ENCODE measurements at regions not wholly inside any gene's neighbourhood (a gene's known extent, or its start where the extent isn't known, plus 50 kb on each side); places are given as distances from the start of the nearest gene placed in this dataset.
"Not testable (repeated sequence)": the region's sequence is repeated elsewhere in the genome, so short reads cannot be mapped to it uniquely, and the experiment has no call there.

DNA sequence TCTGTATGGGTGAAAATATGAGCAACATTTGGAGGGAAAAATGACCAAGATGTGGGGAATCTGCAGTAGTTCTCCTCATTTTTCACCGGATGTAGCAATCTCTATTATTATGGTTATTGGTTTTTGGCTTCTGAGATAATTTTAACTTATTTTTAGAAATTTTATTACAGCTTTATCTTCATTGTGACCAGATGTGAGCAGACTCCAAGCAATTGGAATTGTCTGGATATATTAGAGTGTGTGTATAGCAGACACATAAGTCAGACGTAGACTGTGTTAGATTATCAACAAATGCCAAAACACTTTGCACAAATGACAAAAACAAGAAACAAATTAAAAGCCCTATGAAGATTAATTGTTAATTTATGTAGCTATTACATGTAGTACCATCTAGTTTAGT, 249.1 kb downstream of the DNAJB9 start:
- no peak for DNase-seq

DNA sequence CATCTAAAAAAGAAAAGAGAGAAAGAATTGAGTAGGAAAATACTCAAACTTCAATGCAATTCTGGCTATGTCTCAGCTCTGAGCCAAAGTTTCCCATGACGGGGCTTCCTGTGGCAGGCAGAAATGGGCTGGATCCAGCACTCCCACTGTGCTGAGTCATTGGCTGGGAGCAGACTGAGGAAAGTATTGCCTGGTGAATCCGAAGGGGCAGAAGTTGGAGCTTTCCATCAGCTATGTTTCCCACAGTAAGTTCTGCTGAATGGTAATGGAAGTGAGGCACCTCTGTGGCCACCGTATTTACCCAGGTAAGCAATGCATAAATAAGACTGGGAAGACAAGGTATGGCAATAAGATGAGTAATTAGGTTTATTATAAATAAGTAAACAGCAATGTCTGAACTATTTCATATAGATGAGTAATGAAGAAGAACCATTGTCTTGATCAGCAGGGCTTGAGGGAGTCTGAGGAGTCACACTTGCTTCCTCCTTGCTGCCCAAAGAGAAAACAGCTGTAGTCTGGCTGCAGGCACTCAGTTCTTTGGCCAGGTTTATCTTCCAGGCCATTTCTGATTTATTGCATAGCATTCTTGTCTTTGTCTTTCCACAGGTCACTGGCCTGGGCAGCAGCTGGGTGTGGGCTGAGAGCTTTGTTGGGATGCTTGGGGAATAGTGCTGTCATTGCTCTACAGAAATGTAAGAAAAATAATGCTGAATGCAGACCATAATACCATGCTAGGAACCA, 255.3 kb downstream of the DNAJB9 start:
- DNase-seq, result peak; percentile 5 to 22

DNA sequence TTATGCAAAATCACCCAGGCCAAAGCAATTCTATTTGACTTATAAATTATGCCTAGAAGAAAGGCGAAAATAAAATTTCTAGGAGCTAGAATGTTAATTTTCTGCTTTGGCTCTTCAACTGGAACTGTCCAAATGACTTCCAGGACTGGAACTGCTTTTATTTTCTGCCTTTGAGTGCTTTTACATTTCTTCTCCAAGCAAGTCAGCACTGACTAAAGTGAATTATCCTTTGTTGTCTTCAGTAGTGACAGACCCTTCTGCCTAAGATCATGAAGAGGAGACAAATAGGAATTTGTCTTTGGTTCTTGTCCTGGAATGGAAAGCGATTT, 255.9 kb downstream of the DNAJB9 start:
- no peak for DNase-seq

DNA sequence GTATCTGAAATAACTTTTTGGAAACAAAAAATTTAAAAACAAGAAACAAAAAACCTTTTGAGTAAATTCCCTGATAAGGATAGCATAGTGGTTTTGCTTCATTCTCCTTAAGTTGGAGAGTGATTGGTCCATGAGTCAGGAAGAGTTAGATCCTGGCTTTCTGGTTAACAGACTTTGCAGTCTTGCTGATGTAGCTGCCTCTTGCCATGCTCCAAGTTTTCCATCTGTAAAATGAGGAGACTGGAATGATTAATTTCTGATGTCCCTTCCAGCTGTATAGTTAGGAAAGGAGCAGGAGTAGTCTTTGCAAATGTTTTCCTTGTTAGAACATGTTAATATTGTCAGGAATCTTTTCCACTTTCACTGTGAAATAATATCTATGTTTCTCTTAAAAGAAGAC, 266.6 kb downstream of the DNAJB9 start:
- DNase-seq, result no peak

DNA sequence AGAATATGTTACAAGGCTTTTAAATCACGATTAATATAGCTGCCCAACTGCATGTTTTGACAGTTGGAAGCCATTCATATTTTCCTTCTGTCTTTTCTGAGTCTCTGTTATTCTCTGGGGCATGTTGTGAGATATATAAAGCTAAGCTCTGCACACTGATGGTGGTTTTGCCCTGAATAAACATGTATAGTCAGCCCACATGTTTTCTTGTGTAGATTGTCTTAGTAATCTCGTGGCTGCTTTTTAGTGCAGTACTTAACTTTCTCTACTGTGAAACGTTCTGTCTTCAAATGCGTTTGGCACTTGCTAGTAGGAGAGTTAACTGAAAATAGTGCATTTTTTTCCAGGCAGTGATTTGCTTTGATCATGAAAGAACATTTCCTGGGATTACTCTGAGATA, 268.5 kb downstream of the DNAJB9 start:
- no peak for DNase-seq

DNA sequence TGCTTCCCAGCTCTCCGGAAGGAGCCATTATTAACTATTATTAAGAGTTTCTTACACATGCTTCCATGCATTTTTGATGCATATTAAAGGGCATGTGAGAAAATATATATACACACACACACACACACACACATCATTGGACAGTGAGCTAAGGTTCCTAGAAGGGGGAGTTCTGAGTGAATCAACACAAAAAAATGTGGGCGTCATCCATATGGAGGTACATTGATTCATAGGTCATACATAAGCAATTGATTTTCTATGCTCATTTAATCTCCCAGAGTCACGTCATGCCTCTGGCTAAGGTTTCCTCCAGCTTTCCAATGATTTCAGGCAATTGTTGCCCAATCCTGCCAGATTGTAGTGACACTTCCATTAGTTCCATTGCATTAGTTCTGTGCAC, 269.4 kb downstream of the DNAJB9 start:
- DNase-seq, result no peak

DNA sequence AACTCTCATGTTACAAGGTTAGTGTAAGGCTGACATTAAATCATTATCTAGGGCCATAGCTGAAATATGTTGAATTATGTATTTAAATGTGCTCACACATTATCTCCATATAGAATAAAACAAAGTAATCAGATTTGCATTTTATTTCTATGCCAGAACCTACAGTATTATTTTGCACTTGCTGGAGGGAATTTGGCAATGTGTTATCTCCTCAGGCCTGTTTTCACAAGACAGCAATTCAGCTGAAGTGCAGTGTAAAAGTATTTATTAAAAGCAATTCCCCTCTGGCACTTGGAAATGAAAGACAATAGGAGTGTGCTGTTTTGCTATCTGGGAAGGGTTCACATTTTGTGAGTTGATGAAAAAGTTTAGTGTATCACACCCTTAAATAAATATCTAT, 276.3 kb downstream of the DNAJB9 start:
- no peak for DNase-seq

DNA sequence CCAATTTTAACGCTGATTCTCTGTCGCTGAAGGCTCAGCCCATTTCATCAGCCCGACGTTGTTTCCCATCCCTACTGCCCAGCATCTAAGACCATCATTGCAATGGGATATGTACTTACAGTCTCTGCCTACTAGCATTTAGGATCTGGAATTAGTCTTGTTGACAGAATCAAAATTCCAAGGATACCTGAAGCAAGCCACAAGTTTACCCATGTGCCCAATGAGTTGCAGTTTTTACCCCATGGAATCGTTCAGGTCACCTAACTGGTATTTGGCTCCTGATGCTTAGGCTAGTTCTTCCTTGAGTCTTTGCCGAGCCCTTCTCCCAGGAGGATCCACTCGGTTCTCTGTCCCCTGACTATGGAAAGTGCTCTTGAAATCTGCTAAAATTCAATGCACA, 276.8 kb downstream of the DNAJB9 start:
- no peak for DNase-seq

DNA sequence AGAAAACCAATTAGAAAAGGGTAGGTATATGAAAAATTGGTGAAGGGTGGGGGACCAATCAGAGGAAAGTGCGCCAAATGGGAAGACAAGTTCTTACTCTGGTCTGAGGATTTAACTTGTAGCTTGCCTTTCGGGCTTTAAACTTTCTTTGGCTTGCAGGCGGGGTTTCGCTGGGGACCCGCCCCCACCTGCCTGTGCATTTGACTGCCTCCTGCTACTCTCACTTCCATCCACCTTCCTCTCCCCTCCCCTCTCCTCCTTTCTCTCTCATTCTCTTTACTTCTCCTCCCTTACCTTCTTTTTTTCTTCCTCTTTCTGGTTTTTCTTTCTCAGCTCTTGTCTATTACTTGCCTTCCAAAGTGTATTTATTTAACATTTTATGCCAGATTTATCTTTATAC, 278.8 kb downstream of the DNAJB9 start:
- no peak for DNase-seq

DNA sequence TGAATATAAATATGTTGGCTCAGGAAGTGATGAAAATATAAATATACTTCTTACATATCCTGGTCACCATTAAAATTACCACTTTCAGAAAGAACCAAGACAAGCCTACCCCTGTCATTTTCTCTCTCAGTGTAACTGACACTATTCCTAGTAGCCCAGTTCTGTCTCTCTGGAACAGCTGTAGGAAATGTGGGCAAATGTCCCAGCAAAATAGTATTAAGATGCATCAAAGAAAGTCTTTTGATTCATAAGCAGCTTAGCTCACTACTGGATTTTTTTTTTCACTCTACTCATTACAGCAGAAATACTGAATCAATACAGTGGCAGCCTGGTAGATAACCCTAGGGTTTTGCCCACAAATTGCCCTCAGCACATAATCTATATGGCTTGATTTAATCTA, 290.9 kb downstream of the DNAJB9 start:
- DNase-seq, result no peak

DNA sequence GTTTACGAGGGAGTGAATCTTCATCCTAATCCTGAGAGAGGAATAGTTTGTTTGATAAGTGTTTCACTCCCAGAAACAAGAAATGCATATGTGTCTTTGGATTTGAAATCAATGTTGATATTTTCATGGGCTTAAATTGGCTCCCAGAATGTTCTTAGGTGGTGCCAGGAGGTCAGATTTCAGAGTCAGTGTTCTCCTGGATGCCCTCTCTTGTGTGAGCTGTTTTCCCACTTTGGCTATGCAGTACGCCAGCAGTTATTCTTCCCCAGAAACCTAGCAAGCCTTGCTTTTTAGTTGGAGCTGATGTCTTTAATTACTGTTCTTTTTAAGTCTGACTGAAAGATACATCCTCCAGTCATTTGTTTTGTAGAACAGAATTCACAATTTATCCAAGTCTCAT, 291.4 kb downstream of the DNAJB9 start:
- DNase-seq, result no peak

DNA sequence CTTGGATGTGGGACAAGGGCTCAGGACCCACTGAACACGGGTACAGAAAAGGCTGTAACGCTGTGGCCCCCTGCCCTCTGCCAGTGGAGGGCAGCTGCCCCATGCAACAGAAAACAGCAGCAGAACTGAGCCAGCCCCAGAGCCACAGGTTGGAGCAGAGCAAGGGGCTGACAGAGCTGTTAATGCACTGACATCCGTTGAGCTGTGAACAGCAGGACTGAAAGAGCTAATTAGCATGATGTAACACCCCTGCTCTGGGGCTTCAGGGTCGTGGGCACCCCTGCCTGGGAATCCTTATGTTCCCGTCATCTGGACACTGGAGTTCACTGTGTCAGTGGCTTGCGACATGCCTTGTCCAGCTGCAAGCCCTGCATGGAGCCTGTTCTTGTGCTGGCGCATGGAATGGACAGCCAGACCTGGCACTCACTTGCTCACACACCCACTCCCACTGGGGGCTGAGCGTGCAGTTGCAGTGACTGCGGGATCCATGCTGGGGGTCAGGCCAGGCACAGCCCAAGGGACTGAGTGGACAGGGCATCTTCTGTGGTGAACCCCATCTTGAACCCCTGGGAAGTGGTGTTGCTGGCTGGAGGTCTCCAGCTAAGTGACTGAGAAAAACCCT, 293.7 kb downstream of the DNAJB9 start:
- DNase-seq, result no peak

DNA sequence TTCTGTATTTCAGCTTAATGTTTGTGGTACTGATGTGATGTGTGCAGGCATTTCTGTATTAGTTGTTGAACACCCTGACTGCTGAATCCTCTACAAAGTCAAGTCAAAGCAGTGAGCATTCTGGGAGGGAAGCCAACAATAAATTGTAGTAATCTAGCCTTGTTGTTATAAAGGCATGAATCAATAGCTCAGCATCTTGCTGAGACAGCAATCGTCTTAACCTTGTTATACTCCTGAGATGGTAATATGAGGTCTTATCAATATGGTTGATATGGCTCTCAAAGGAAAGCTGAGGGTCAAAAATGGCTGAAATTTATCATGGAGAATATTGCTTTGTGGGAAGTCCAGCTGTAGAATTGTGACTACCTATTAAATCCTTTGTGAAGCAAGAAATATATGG, 299.4 kb downstream of the DNAJB9 start:
- DNase-seq, result no peak

DNA sequence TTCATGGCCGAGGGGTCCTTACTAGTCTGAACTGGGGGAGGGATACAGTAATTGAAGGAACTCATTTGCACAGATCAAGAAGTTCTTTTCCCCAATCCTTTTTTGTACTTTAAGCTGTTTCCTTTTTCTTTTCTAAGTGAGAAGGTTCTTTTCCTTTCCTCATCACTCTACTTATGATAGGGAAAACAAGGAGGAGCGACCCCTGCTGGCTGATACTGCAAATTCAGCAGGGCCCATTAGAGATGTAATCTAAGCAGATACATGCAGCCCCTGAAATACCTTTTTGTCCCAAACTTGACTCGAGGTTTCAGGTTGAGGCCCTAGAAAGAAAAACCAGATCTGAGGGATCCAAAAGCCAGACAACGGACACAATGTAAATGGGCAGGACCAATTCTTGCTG, 305.5 kb downstream of the DNAJB9 start:
- no peak for DNase-seq

DNA sequence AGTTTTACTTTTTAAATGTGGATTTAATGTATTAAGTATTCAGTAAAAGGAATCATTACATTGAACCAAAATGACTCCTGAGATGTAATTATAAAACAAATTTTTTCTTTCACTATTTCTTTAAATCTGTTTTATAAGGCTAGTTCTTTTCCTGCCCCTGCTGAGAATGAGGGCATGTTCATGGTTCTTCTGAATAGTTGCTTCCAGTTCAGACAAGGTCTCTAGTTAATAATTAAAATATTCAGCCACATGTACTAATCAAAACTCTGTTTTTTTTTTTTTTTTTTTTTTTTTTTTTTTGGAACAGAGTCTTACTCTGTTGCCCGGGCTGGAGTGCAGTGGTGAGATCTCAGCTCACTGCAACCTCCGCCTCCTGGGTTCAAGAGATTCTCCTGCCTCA, 321.2 kb downstream of the DNAJB9 start:
- DNase-seq, result no peak

DNA sequence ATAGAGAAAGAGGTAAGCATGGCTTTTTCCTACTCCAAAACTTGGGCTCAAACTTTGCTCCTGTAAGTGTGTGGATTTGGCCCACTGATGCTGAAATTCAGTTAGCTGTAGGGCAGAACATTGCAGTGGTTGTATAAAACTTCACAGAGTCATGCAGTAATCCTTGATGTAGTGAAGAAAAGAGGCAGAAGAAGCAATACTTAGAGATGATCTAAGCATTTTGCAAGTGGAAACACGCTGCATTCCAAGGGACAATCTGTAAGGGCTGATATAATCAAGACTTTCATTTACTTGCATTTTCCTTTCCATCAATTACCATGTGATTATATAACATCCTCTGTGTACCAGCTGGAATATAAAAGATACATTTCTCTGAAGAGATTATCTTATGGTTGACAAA, 338.8 kb downstream of the DNAJB9 start:
- no peak for DNase-seq

DNA sequence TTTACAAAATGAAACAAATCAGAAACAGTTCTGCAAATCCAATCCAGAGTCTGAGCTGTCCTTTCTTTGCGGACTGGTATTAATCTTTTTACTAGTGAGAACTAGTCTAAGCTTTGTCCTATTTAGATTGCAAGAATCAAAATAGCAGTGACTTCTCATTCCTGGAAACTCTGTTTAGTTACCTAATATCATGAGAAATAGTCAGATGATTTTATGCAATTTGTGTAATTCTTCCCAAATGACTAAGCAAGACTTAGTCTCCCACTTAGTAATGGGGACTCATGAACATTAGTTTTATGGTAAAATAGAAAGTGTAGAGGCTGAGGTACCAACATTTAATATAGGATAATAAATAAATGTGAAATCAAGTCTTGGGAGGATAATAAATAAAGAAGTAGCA, 341.3 kb downstream of the DNAJB9 start:
- DNase-seq, result no peak

DNA sequence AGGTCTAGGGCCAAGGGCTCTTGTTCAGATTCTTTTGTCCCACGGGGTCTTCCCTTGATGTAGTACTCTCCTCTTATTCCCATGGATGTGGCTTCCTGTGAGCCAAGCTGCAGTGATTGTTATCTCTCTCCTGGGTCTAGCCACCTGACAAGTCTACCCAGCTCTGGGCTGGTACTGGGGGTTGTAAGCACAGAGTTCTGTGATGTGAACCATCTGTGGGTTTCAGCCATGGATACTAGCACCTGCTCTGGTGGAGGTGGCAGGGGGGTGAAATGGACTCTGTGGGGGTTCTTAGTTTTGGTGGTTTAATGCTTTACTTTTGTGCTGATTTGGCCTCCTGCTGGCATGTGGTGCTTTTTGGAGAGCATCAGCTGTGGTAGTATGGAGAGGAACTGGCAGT, 350.8 kb downstream of the DNAJB9 start:
- DNase-seq, result no peak

DNA sequence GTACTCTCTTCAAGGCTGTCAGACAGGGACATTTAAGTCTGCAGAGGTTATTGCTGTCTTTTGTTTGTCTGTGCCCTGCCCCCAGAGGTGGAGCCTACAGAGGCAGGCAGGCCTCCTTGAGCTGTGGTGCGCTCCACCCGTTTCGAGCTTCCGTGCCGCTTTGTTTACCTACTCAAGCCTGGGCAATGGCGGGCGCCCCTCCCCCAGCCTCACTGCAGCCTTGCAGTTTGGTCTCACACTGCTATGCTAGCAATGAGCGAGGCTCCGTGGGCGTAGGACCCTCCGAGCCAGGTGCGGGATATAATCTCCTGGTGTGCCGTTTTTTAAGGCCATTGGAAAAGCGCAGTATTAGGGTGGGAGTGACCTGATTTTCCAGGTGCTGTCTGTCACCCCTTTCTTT, 373.4 kb downstream of the DNAJB9 start:
- not testable (repeated sequence) for DNase-seq

DNA sequence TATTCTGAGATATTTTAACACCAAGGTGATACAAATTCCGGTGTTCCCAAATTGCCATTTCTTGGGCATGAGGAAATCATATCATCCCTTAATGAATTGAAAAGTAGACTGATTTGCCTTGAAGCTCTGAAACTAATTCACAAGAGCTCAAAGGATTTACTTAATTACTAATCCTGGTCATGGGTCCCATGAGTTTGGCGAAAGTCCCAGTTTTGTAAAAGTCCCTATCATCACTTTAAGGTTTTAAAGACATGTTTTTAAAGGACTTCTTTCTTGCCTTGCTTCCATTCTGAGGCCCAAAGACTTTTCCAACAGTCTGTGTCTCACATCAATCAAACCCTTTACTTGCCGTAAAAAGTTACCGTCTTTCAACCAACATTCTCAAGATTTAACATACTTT, 377.9 kb downstream of the DNAJB9 start:
- no peak for DNase-seq

DNA sequence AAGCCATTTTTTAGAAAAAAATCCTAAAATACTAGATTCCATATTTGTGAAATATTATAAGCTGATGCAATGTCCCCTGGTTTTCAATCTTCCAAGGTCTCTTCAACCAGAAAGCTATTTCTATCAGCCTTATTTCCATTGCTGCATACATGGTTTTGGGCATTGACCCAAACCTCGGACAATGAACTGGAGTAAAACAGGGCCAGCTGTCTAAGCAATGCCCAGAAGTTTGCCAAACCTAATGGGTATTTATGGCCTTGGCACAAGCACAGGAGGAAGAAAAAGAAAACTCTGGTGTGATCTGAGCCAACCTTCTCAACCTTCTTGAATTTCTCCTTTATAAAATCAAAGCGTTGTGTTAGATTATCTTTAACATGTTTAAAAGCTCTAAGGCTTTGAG, 402.3 kb downstream of the DNAJB9 start:
- no peak for DNase-seq

DNA sequence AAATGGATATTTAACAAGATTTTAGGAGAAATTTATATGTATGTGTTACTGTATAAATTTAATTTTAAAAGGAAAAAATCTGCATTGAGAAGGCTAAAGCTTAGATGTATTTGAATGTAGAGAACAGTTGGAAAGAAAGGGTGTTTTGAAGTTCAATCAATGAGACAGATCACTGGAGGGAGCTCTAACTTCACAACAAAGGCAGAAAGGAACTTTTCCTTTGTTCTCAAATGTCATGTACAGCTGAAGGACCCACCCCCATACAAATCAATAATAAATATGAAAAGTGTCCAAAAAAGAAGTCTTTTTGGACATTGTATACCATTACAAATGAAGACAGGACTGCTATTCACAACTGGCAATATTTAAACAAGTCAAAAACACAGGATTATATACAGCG, 403.4 kb downstream of the DNAJB9 start:
- DNase-seq, result peak in 1 of 2 experiments; percentile 13

DNA sequence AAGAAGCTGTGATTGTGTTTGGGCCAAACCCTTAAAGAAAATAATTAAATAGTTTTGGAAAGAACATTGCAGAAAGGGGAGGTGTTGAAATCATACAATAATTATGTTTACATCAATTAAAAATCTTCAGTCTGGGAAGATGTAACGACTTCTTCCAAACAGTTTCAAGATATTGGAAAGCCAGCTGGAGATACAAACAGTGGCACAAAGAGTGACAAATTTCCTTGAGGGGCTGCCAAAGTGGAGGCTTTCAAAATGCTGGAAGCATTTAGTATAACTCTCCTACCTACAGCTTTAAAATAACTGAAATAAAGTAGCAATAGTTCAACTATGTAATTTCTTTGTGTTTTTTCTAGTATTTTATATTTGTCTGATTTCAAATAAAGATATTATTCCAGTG, 405.0 kb downstream of the DNAJB9 start:
- no peak for DNase-seq

DNA sequence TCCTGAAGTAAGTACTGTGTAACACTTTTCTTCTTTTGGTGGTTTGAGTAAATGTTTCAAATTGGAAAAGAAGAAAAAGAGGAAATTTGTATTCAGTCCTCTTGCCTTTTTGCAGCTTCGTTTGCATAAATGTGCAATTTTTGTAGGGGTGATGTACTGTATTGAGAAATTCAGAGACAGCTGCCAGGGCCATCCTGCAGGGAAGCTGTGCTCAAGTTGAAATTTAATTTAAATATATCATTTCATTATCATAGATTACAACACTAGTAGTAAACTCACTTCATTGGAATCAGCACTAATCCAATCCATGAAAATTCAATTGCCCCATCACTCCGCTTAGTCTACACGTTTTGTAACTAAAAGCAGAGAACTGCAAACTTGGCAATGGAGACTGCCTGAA, 415.4 kb downstream of the DNAJB9 start:
- DNase-seq, result no peak

DNA sequence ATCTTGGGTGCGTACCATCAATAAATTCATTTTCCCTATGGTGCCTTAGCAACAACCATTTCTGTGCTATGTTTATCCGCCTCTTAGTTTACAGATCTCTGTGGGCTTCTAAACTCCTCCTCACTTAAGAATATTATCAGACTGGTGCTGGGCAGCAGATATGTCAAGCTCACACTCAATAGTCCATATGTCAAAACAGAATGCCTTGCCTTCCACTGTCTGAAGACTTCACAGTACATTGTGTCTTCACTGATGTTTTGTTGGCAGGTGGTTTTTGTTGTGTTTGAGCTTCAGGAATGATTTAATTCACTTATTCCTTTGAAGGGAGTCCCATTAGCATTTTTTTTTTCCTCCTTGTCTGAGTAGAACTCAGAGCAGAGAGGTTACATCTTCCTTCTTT, 419.6 kb downstream of the DNAJB9 start:
- no peak for DNase-seq

Measured in SW 1271 (cell line).